PC-3 (cell line): ENCODE measurements at regions not wholly inside any gene's neighbourhood (a gene's known extent, or its start where the extent isn't known, plus 50 kb on each side); places are given as distances from the start of the nearest gene placed in this dataset.

Experiments used
- ATAC-seq: fragments of 200-7000 bp; cut with Tn5 transposase; 2 replicates; pipeline ENCODE4 v1.9.1; 2020; ENCODE audit warnings: mild to moderate bottlenecking, moderate library complexity
- BruUV-seq: library from RNA; stranded (reverse); fragments of 400-500 nt; replicated peaks from 2 replicates; lab custom pipeline; 2021; lab: Mats Ljungman, UMichigan
- CTCF ChIA-PET: fragments of 300-600 bp; sonication (Branson Sonifier 250); formaldehyde crosslinking; loops from one replicate; lab custom pipeline; 2022; ENCODE audit warnings: antibody characterized with exemption; lab: Charles Lee
- POLR2A ChIA-PET: fragments of 300-600 bp; sonication (Branson Sonifier 250); formaldehyde crosslinking; loops from one replicate; lab custom pipeline; 2022; ENCODE audit warnings: antibody characterized with exemption; ENCODE audit not compliant: unreplicated experiment; lab: Charles Lee
- DNase-seq: peaks from one replicate; pipeline ENCODE4 v3.0.0-alpha.2; 2015
- H2AFZ ChIP-seq: fragments of 300-600 bp; sonication (generic); 2 replicates; pipeline ENCODE4 v1.6.0; 2016; ENCODE audit warnings: antibody characterized with exemption, low read length
- H3F3A ChIP-seq: fragments of 300-600 bp; sonication (generic); one replicate; pipeline ENCODE4 v1.6.0; 2017; ENCODE audit warnings: antibody characterized with exemption, low read length, control low read depth, mild to moderate bottlenecking; ENCODE audit not compliant: unreplicated experiment
- H3K27ac ChIP-seq: fragments of 300-600 bp; sonication (generic); 2 replicates; pipeline ENCODE4 v1.5.1; 2016; ENCODE audit warnings: mild to moderate bottlenecking, low read length
- H3K27me3 ChIP-seq: fragments of 300-600 bp; sonication (generic); 2 replicates; pipeline ENCODE4 v1.6.1; 2016; ENCODE audit warnings: low read length, mixed read lengths
- H3K36me3 ChIP-seq: fragments of 300-600 bp; sonication (generic); 2 replicates; pipeline ENCODE4 v1.6.1; 2016; ENCODE audit warnings: low read depth, mixed run types, low read length, mixed read lengths
- H3K4me1 ChIP-seq: fragments of 300-600 bp; sonication (generic); 2 replicates; pipeline ENCODE4 v1.5.1; 2016; ENCODE audit warnings: low read length; ENCODE audit not compliant: insufficient read depth
- H3K4me2 ChIP-seq: fragments of 300-600 bp; sonication (generic); 2 replicates; pipeline ENCODE4 v1.6.0; 2016; ENCODE audit warnings: low read length
- H3K4me3 ChIP-seq: fragments of 300-600 bp; sonication (generic); 2 replicates; pipeline ENCODE4 v1.5.1; 2016; ENCODE audit warnings: mild to moderate bottlenecking, low read length, mixed read lengths
- H3K79me2 ChIP-seq: fragments of 300-600 bp; sonication (generic); 2 replicates; pipeline ENCODE4 v1.6.1; 2017; ENCODE audit warnings: low read length, mixed read lengths
- H3K9ac ChIP-seq: fragments of 300-600 bp; sonication (generic); 2 replicates; pipeline ENCODE4 v1.6.0; 2016; ENCODE audit warnings: mild to moderate bottlenecking, low read length
- H3K9me2 ChIP-seq: fragments of 300-600 bp; sonication (generic); replicated peaks from 2 replicates; pipeline ENCODE4 v1.6.1; 2016; ENCODE audit warnings: mixed run types, low read length, mixed read lengths
- H3K9me3 ChIP-seq: fragments of 300-600 bp; sonication (generic); 2 replicates; pipeline ENCODE4 v1.6.1; 2016; ENCODE audit warnings: low read length, mixed read lengths
- H4K20me1 ChIP-seq: fragments of 300-600 bp; sonication (generic); 2 replicates; pipeline ENCODE4 v1.6.1; 2016; ENCODE audit warnings: low read length, mixed read lengths
- EZH2phosphoT487 ChIP-seq: fragments of 300-600 bp; sonication (generic); IDR thresholded peaks from 2 replicates; pipeline ENCODE4 v1.6.1; 2018; ENCODE audit warnings: mild to moderate bottlenecking, antibody characterized with exemption, low read length, borderline replicate concordance
- intact Hi-C: fragments of 100-400 bp; cut with micrococcal nuclease; formaldehyde crosslinking; loops from 2 replicates; pipeline ENCODE4 v1.9.0; 2023

DNA sequence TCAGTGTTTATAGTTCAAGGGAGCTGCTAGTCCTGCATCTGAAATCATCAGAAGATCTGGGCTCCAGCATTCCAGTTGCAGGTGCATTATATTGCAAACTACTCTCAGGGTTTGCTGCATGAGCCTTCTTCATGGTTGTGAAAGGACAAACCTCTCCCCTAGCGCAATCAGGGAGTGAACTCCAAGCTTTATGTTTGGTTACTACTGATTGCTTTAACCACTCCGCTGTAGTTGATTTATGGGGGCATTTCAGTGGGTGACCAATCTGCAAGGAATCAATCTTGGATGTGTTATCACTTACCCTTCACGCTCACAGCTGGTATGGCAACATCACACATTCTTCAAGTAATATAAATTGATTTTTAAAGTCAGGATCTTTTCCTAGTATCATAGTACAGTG lies 552.1 kb downstream of the SPOCK3 start:
- Histone ChIP-seq H3K9me3 (no peaks in the 10 kb centered on the region), H3F3A (no peaks in the 10 kb centered on the region), H4K20me1 (no peaks in the 10 kb centered on the region), H3K4me2 (no peak overlapping the region), H3K27ac (no peak overlapping the region), H3K36me3 (no peaks in the 10 kb centered on the region), H3K4me1 (no peaks in the 10 kb centered on the region), H3K9ac (no peak overlapping the region), H2AFZ (no peak overlapping the region), H3K4me3 (no peak overlapping the region), H3K9me2 (no peaks in the 10 kb centered on the region), H3K79me2 (no peaks in the 10 kb centered on the region), H3K27me3 (no peaks in the 10 kb centered on the region)
- intact Hi-C loops, result no loop called here
- no peak for ATAC-seq
- no peak for DNase-seq
- BruUV-seq, result no TSS peak
- CTCF ChIA-PET, result no interaction called here
- POLR2A ChIA-PET, result no interaction called here
- TF ChIP-seq EZH2phosphoT487, result no peak
